ENCODE measurements at regions not wholly inside any gene's neighbourhood (a gene's known extent, or its start where the extent isn't known, plus 50 kb on each side); places are given as distances from the start of the nearest gene placed in this dataset.
"Not testable (repeated sequence)": the region's sequence is repeated elsewhere in the genome, so short reads cannot be mapped to it uniquely, and the experiment has no call there.

- no peak overlapping the region for H3K4me3 ChIP-seq (replicated peaks in 1 of 3)
- intact Hi-C loops (cut with DNase I), result no loop called here
- no peaks in the 10 kb centered on the region for H3K9me3 ChIP-seq
- no peaks in the 10 kb centered on the region for H3K27me3 ChIP-seq
- H3K27ac ChIP-seq, result no peak overlapping the region
- WGBS, 2 donors, result 72 to 97% methylated on average over 4 of the region's 4 CpGs
- no peaks in the 10 kb centered on the region for H3K36me3 ChIP-seq
- H3K4me1 ChIP-seq, result no peaks in the 10 kb centered on the region
- TF ChIP-seq CTCF (IDR thresholded peaks at IDR 0.05), result no peak
- TF ChIP-seq POLR2A (IDR thresholded peaks at IDR 0.05), result no peak
- no peak for DNase-seq
These were observed 160.7 kb downstream of the MID1IP1 start for GRCh38 chrX:38961936-38962335.

GRCh38 chrX:38963244-38963643 lies 162.0 kb downstream of the MID1IP1 start:
- H3K27me3 ChIP-seq; DNase-seq; H3K27ac ChIP-seq; intact Hi-C loops (cut with DNase I); H3K4me1 ChIP-seq; H3K4me3 ChIP-seq (replicated peaks in 1 of 3); H3K36me3 ChIP-seq; H3K9me3 ChIP-seq: not testable (repeated sequence)
- WGBS, 2 donors, result 94% methylated on average over 3 of the region's 3 CpGs; no CpG with 5 or more reads in 1 of the 2 donors

GRCh38 chrX:38965888-38966287 lies 164.6 kb downstream of the MID1IP1 start:
- Histone ChIP-seq H3K27me3 (no peaks in the 10 kb centered on the region), H3K9me3 (no peaks in the 10 kb centered on the region), H3K4me1 (no peaks in the 10 kb centered on the region), H3K27ac (no peak overlapping the region), H3K4me3 (replicated peaks in 1 of 3) (no peak overlapping the region), H3K36me3 (no peaks in the 10 kb centered on the region)
- DNase-seq, result no peak
- WGBS, 2 donors, result 67 to 80% methylated on average over 2 to 6 of the region's 6 CpGs
- intact Hi-C loops (cut with DNase I), result no loop called here
- TF ChIP-seq POLR2A (IDR thresholded peaks at IDR 0.05) (no peak), CTCF (IDR thresholded peaks at IDR 0.05) (no peak)

GRCh38 chrX:38968344-38969216 lies 167.3 kb downstream of the MID1IP1 start:
- Histone ChIP-seq H3K4me3 (replicated peaks in 1 of 3) (no peak overlapping the region), H3K27me3 (no peaks in the 10 kb centered on the region), H3K4me1 (no peaks in the 10 kb centered on the region), H3K9me3 (no peaks in the 10 kb centered on the region), H3K36me3 (no peaks in the 10 kb centered on the region), H3K27ac (no peak overlapping the region)
- intact Hi-C loops (cut with DNase I), result no loop called here
- WGBS, 2 donors, result 61 to 79% methylated on average over 3 of the region's 3 CpGs
- DNase-seq, result no peak
- TF ChIP-seq POLR2A (IDR thresholded peaks at IDR 0.05) (no peak), CTCF (IDR thresholded peaks at IDR 0.05) (no peak)

- TF ChIP-seq POLR2A (IDR thresholded peaks at IDR 0.05), result no peak
- no peak for TF ChIP-seq CTCF (IDR thresholded peaks at IDR 0.05)
- no peaks in the 10 kb centered on the region for H3K9me3 ChIP-seq
- H3K36me3 ChIP-seq, result no peaks in the 10 kb centered on the region
- intact Hi-C loops (cut with DNase I), result no loop called here
- H3K4me1 ChIP-seq, result no peaks in the 10 kb centered on the region
- WGBS, 2 donors, result 100% methylated on average over 1 of the region's 1 CpG
- H3K4me3 ChIP-seq (replicated peaks in 1 of 3), result no peak overlapping the region
- no peak for DNase-seq
- no peaks in the 10 kb centered on the region for H3K27me3 ChIP-seq
- no peak overlapping the region for H3K27ac ChIP-seq
These were observed 168.8 kb downstream of the MID1IP1 start for GRCh38 chrX:38970074-38970473.

Measured in thyroid gland (tissue), 4 donors.